ENCODE measurements at regions not wholly inside any gene's neighbourhood (a gene's known extent, or its start where the extent isn't known, plus 50 kb on each side); places are given as distances from the start of the nearest gene placed in this dataset.

DNA sequence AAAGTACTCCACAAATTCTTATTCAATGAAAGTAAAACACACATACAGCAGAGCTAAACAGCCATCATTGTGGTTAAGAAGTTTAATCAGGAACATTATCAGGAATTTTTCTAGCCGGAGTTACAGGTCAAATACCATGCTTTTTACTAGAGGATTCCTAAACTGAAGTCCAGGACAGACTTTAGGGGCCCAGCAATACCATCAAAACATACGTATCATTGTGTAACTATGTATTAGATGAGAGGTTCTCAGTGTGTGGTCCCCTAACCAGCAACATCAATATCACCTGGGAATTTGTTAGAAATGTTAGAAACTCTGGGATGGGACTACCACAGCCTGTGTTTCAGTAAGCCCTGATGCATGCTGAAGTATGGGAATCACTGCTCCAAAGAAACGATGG lies 404.2 kb upstream of the IL12A start:
- no peak overlapping the region for H3K4me3 ChIP-seq
- DNase-seq (ENCODE audit: low spot score in 2 of 2): no peak
- TF ChIP-seq, protein P1, sequence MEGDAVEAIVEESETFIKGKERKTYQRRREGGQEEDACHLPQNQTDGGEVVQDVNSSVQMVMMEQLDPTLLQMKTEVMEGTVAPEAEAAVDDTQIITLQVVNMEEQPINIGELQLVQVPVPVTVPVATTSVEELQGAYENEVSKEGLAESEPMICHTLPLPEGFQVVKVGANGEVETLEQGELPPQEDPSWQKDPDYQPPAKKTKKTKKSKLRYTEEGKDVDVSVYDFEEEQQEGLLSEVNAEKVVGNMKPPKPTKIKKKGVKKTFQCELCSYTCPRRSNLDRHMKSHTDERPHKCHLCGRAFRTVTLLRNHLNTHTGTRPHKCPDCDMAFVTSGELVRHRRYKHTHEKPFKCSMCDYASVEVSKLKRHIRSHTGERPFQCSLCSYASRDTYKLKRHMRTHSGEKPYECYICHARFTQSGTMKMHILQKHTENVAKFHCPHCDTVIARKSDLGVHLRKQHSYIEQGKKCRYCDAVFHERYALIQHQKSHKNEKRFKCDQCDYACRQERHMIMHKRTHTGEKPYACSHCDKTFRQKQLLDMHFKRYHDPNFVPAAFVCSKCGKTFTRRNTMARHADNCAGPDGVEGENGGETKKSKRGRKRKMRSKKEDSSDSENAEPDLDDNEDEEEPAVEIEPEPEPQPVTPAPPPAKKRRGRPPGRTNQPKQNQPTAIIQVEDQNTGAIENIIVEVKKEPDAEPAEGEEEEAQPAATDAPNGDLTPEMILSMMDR (IDR thresholded peaks at IDR 0.05): no peak
- no peaks in the 10 kb centered on the region for H3K27me3 ChIP-seq
- H3K9me3 ChIP-seq: no peaks in the 10 kb centered on the region
- intact Hi-C loops (cut with DNase I): no loop called here
- H3K27ac ChIP-seq: no peak overlapping the region
- no peaks in the 10 kb centered on the region for H3K36me3 ChIP-seq
- H3K4me1 ChIP-seq: no peaks in the 10 kb centered on the region

DNA sequence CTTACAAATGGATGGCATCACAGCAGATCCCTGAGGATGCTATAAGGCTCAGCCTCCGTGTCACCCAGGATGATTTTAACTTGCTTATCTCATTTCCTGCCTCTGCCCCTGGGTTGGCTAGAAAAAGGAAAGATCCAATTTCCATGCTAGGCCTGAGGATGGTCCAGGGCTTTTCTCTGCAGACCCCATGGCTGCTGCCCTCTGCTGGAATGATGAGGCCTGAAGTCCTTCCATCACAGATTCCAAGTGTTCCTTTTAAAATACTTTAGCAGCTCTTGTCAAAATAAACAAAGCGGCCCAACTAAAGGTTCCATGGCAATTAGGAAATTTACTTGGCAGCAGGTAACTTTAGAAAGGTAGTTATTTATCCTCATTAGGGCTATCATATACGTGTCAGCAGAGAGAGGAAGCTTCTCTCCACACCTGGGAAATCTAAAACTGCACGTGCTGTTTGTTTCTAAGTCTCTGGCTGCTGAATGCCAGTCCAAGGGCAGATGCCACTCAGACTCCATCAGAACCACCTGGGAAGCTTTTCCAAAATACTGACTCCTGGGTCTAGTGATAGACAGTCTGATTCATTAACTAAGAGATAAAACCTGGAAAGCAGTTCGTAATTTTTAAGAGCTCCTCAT lies 401.9 kb upstream of the IL12A start:
- intact Hi-C loops (cut with DNase I): no loop called here
- TF ChIP-seq, protein P1 (IDR thresholded peaks at IDR 0.05): peak in 1 of 3 experiments; percentile 8
- H3K4me3 ChIP-seq: no peak overlapping the region
- no peaks in the 10 kb centered on the region for H3K36me3 ChIP-seq
- no peaks in the 10 kb centered on the region for H3K4me1 ChIP-seq
- no peak for DNase-seq (ENCODE audit: low spot score in 2 of 2)
- H3K27me3 ChIP-seq: no peaks in the 10 kb centered on the region
- no peak overlapping the region for H3K27ac ChIP-seq
- H3K9me3 ChIP-seq: no peaks in the 10 kb centered on the region

DNA sequence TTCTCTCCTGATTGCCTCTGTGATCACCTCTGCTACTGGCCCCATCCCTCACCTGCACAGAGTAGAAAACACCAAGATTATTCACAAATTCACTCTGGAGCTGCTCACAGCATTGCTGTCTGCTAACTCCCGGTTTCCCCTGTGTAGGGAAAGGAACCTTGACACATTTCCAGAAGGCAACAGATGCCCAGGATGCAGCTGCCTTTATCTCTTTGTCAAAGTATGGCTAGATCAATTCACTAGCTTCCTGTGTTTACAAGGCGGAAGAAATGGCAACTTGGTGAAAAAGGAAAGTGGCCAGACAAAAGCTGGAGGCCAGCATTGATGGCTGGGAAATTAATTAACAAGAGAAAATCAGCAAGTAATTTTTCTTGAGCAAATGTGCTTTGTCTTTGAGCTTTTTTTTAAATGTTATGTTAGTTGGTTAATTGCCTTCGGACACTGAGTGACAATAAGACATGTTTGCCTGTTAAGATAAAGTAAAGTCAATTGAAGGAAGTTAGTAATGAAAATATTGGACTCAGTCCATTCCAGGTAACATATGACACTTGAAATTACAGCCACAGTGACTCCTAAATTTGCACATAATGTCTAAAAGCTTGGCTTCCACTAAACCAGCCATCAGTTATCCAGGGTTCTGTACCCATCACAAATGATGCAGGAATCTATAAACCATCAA lies 394.6 kb upstream of the IL12A start:
- intact Hi-C loops (cut with DNase I): no loop called here
- H3K27me3 ChIP-seq: no peaks in the 10 kb centered on the region
- no peaks in the 10 kb centered on the region for H3K4me1 ChIP-seq
- DNase-seq (ENCODE audit: low spot score in 2 of 2): no peak
- TF ChIP-seq, protein P1 (IDR thresholded peaks at IDR 0.05): no peak
- H3K9me3 ChIP-seq: no peaks in the 10 kb centered on the region
- H3K36me3 ChIP-seq: no peaks in the 10 kb centered on the region
- H3K4me3 ChIP-seq: no peak overlapping the region
- H3K27ac ChIP-seq: no peak overlapping the region

DNA sequence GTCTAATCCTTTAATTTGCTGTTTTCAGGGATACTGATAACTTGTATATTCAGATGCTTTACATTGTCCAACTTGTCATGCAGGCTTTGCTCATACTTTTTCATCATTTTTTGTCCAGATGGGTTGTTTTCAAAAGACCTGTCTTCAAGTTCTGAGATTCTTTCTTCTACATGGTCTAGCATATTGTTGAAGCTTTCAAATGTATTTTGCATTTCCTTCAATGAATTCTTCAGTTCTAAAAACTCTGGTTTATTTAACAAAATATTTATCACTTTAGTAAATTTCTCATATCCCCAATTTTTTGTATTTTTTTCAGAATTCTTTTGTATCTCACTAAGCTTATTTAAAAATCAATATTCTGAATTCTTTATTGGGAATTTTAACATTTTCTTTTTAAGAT lies 388.3 kb upstream of the IL12A start:
- TF ChIP-seq, protein P1 (IDR thresholded peaks at IDR 0.05): no peak
- no peaks in the 10 kb centered on the region for H3K36me3 ChIP-seq
- H3K9me3 ChIP-seq: peaks cover 0 to 23% of the 10 kb centered on the region in 2 donors
- DNase-seq (ENCODE audit: low spot score in 2 of 2): no peak
- no peak overlapping the region for H3K4me3 ChIP-seq
- intact Hi-C loops (cut with DNase I): no loop called here
- H3K4me1 ChIP-seq: no peaks in the 10 kb centered on the region
- H3K27me3 ChIP-seq: no peaks in the 10 kb centered on the region
- no peak overlapping the region for H3K27ac ChIP-seq

DNA sequence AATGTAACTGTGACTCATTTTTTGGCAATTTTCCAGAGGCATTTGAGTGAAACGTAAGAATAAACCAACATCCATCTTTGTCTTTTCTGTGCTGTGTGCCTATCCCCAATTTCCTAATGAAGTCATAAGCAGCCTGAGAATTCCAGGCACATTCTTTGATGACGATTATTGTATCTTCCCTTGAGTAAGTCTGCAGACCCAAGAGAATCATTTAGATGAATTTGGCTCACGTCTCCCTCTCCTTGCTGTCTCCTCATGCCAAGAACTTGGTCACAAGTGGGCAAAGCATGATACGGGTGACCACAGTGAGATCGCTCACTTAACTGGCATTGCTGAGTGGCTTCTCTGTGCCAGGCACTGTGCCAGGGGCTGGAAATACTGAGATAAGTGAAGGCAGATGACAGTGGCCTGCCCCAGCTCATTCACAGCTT lies 384.5 kb upstream of the IL12A start:
- no peak for DNase-seq (ENCODE audit: low spot score in 2 of 2)
- H3K27me3 ChIP-seq: no peaks in the 10 kb centered on the region
- no peaks in the 10 kb centered on the region for H3K4me1 ChIP-seq
- peaks cover 0 to 23% of the 10 kb centered on the region in 2 donors for H3K9me3 ChIP-seq
- H3K36me3 ChIP-seq: no peaks in the 10 kb centered on the region
- TF ChIP-seq, protein P1 (IDR thresholded peaks at IDR 0.05): no peak
- H3K27ac ChIP-seq: no peak overlapping the region
- H3K4me3 ChIP-seq: no peak overlapping the region
- intact Hi-C loops (cut with DNase I): no loop called here
